ENCODE measurements at regions not wholly inside any gene's neighbourhood (a gene's known extent, or its start where the extent isn't known, plus 50 kb on each side); places are given as distances from the start of the nearest gene placed in this dataset.

- H3K4me1 ChIP-seq (ENCODE audit: insufficient read depth, low read length, poor library complexity, severe bottlenecking): no peaks in the 10 kb centered on the region
- H3K27me3 ChIP-seq (replicated peaks; ENCODE audit: insufficient read depth, low read depth, low read length, poor library complexity): no peaks in the 10 kb centered on the region
- H3K9me3 ChIP-seq (ENCODE audit: low read depth, low read length, poor library complexity, severe bottlenecking): no peaks in the 10 kb centered on the region
- no peak overlapping the region for H3K27ac ChIP-seq (ENCODE audit: low read depth, low read length, poor library complexity, severe bottlenecking)
- intact Hi-C loops (cut with micrococcal nuclease; ENCODE audit: unreplicated experiment): no loop called here
- no peak for DNase-seq (ENCODE audit: low spot score)
- BruUV-seq (replicated peaks): no TSS peak
- POLR2A ChIA-PET (ENCODE audit: low non-redundant PET): no interaction called here
- no peak for TF ChIP-seq CTCF (conservative IDR thresholded peaks at IDR 0.05; ENCODE audit: low read depth, low read length)
- TF ChIP-seq EZH2 (IDR thresholded peaks at IDR 0.05; ENCODE audit: borderline replicate concordance, low read depth, low read length, poor library complexity, severe bottlenecking): no peak
- CTCF ChIA-PET: no interaction called here
- no peak overlapping the region for H3K4me3 ChIP-seq (ENCODE audit: low read depth, low read length, poor library complexity, severe bottlenecking)
- H3K36me3 ChIP-seq (ENCODE audit: insufficient read depth, low read length, poor library complexity, severe bottlenecking): no peaks in the 10 kb centered on the region
These were observed 290.5 kb upstream of the EPHA5 start for GRCh38 chr4:65960751-65961150.

DNA sequence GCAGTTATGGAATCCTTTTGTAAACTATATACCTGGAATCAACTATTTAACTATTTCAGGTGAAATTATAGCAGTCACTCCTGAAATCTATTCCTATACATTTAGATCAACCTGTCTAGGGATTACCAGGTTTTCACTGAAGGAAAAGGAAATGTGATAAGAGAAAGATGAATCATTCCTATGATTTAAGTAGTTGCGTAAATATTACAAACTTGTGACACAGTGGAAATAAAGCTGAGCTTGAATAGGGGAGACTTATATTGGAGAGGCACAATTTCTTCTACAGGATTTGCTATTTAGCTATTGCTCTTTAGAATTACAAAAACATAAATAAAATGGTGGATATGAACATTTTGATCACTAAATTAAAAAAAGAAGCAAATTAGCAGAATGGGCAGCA is 284.1 kb upstream of the EPHA5 start:
- TF ChIP-seq EZH2 (IDR thresholded peaks at IDR 0.05; ENCODE audit: borderline replicate concordance, low read depth, low read length, poor library complexity, severe bottlenecking) (no peak), CTCF (conservative IDR thresholded peaks at IDR 0.05; ENCODE audit: low read depth, low read length) (no peak)
- H3K4me3 ChIP-seq (ENCODE audit: low read depth, low read length, poor library complexity, severe bottlenecking): no peak overlapping the region
- intact Hi-C loops (cut with micrococcal nuclease; ENCODE audit: unreplicated experiment): no loop called here
- ChIA-PET CTCF (no interaction called here), POLR2A (ENCODE audit: low non-redundant PET) (no interaction called here)
- no TSS peak for BruUV-seq (replicated peaks)
- no peaks in the 10 kb centered on the region for H3K9me3 ChIP-seq (ENCODE audit: low read depth, low read length, poor library complexity, severe bottlenecking)
- no peak overlapping the region for H3K27ac ChIP-seq (ENCODE audit: low read depth, low read length, poor library complexity, severe bottlenecking)
- H3K27me3 ChIP-seq (replicated peaks; ENCODE audit: insufficient read depth, low read depth, low read length, poor library complexity): no peaks in the 10 kb centered on the region
- H3K36me3 ChIP-seq (ENCODE audit: insufficient read depth, low read length, poor library complexity, severe bottlenecking): no peaks in the 10 kb centered on the region
- H3K4me1 ChIP-seq (ENCODE audit: insufficient read depth, low read length, poor library complexity, severe bottlenecking): no peaks in the 10 kb centered on the region
- no peak for DNase-seq (ENCODE audit: low spot score)

GRCh38 chr4:65951177-65951576 is 280.9 kb upstream of the EPHA5 start:
- CTCF ChIA-PET: no interaction called here

More at GRCh38 chr4:65951177-65951576, 280.9 kb upstream of the EPHA5 start:
- H3K9me3 ChIP-seq (ENCODE audit: low read depth, low read length, poor library complexity, severe bottlenecking): no peaks in the 10 kb centered on the region
- H3K36me3 ChIP-seq (ENCODE audit: insufficient read depth, low read length, poor library complexity, severe bottlenecking): no peaks in the 10 kb centered on the region
- no peak overlapping the region for H3K4me3 ChIP-seq (ENCODE audit: low read depth, low read length, poor library complexity, severe bottlenecking)
- H3K4me1 ChIP-seq (ENCODE audit: insufficient read depth, low read length, poor library complexity, severe bottlenecking): no peaks in the 10 kb centered on the region
- H3K27ac ChIP-seq (ENCODE audit: low read depth, low read length, poor library complexity, severe bottlenecking): no peak overlapping the region
- BruUV-seq (replicated peaks): no TSS peak
- TF ChIP-seq EZH2 (IDR thresholded peaks at IDR 0.05; ENCODE audit: borderline replicate concordance, low read depth, low read length, poor library complexity, severe bottlenecking) (no peak), CTCF (conservative IDR thresholded peaks at IDR 0.05; ENCODE audit: low read depth, low read length) (no peak)
- intact Hi-C loops (cut with micrococcal nuclease; ENCODE audit: unreplicated experiment): no loop called here
- no peak for DNase-seq (ENCODE audit: low spot score)
- no peaks in the 10 kb centered on the region for H3K27me3 ChIP-seq (replicated peaks; ENCODE audit: insufficient read depth, low read depth, low read length, poor library complexity)
- POLR2A ChIA-PET (ENCODE audit: low non-redundant PET): no interaction called here
